Activated T-helper 2 cell treated with anti-CD3 and anti-CD28 coated beads, Interferon-gamma antibody, Interleukin-2, Interleukin-4, amounts not matched to agents 10 μg/mL and 5 μg/mL and 100 μg/mL, durations not matched to agents 14 hours and 24 hours and 36 hours (primary cell): ENCODE measurements at regions not wholly inside any gene's neighbourhood (a gene's known extent, or its start where the extent isn't known, plus 50 kb on each side); places are given as distances from the start of the nearest gene placed in this dataset.
"Not testable (repeated sequence)": the region's sequence is repeated elsewhere in the genome, so short reads cannot be mapped to it uniquely, and the experiment has no call there.

Experiments used
- DNase-seq: peaks from one replicate; pipeline ENCODE4 v3.0.0; 2021; ENCODE audit warnings: low spot score
- H3K27ac Mint-ChIP-seq: one replicate; pipeline ENCODE4 v1.8.0; 2021; ENCODE audit warnings: mixed read lengths
- H3K27me3 Mint-ChIP-seq: one replicate; pipeline ENCODE4 v1.8.0; 2021; ENCODE audit warnings: low read depth, mixed read lengths
- H3K36me3 Mint-ChIP-seq: one replicate; pipeline ENCODE4 v1.8.0; 2021; ENCODE audit warnings: low read depth, mixed read lengths
- H3K4me1 Mint-ChIP-seq: one replicate; pipeline ENCODE4 v1.8.0; 2021; ENCODE audit warnings: low read depth, mixed read lengths
- H3K4me3 Mint-ChIP-seq: one replicate; pipeline ENCODE4 v1.8.0; 2021; ENCODE audit warnings: low read depth, mild to moderate bottlenecking, moderate library complexity, mixed read lengths
- H3K9me3 Mint-ChIP-seq: one replicate; pipeline ENCODE4 v1.8.0; 2021; ENCODE audit warnings: mixed read lengths
- intact Hi-C: fragments of 100-400 bp; cut with micrococcal nuclease; formaldehyde crosslinking; loops from one replicate; pipeline ENCODE4 v1.15.1; 2023

GRCh38 chrX:13491061-13491460 is 78.3 kb upstream of the EGFL6 start:
- intact Hi-C loops, result no loop called here
- peaks cover 11% of the 10 kb centered on the region for H3K4me1 Mint-ChIP-seq
- H3K27me3 Mint-ChIP-seq, result no peaks in the 10 kb centered on the region
- DNase-seq, result no peak
- no peak overlapping the region for H3K4me3 Mint-ChIP-seq
- H3K9me3 Mint-ChIP-seq, result no peaks in the 10 kb centered on the region
- no peaks in the 10 kb centered on the region for H3K36me3 Mint-ChIP-seq
- no peak overlapping the region for H3K27ac Mint-ChIP-seq

- H3K4me3 Mint-ChIP-seq, result no peak overlapping the region
- DNase-seq, result no peak
- H3K27me3 Mint-ChIP-seq, result no peaks in the 10 kb centered on the region
- H3K9me3 Mint-ChIP-seq, result no peaks in the 10 kb centered on the region
- intact Hi-C loops, result loop anchor here (10.0 kb wide), 1 partner anchor 235 kb away; no protein-coding TSS in a partner anchor
- no peak overlapping the region for H3K27ac Mint-ChIP-seq
- H3K36me3 Mint-ChIP-seq, result no peaks in the 10 kb centered on the region
- H3K4me1 Mint-ChIP-seq, result peaks cover 11% of the 10 kb centered on the region
These were observed 79.9 kb upstream of the EGFL6 start for GRCh38 chrX:13489454-13489853.

GRCh38 chrX:13487731-13488505 is 81.5 kb upstream of the EGFL6 start:
- Mint-ChIP-seq H3K4me1 (peaks cover 11% of the 10 kb centered on the region), H3K4me3 (no peak overlapping the region), H3K36me3 (no peaks in the 10 kb centered on the region)

GRCh38 chrX:13485167-13485566 is 84.2 kb upstream of the EGFL6 start:
- peaks cover 11% of the 10 kb centered on the region for H3K4me1 Mint-ChIP-seq
- intact Hi-C loops, result loop anchor here (10.0 kb wide), 1 partner anchor 230 kb away; no protein-coding TSS in a partner anchor
- no peak overlapping the region for H3K27ac Mint-ChIP-seq
- H3K9me3 Mint-ChIP-seq, result no peaks in the 10 kb centered on the region
- DNase-seq, result no peak
- H3K36me3 Mint-ChIP-seq, result no peaks in the 10 kb centered on the region
- no peak overlapping the region for H3K4me3 Mint-ChIP-seq
- no peaks in the 10 kb centered on the region for H3K27me3 Mint-ChIP-seq

More at GRCh38 chrX:13487731-13488505, 81.5 kb upstream of the EGFL6 start:
- intact Hi-C loops, result loop anchor here (1.0 to 10.0 kb wide), 3 partner anchors 233 to 541 kb away; no protein-coding TSS in a partner anchor
- Mint-ChIP-seq H3K9me3 (no peaks in the 10 kb centered on the region), H3K27me3 (no peaks in the 10 kb centered on the region), H3K27ac (peak overlapping the region; percentile 81)
- peak; percentile 14 for DNase-seq

GRCh38 chrX:13483773-13484172 is 85.6 kb upstream of the EGFL6 start:
- no peaks in the 10 kb centered on the region for H3K9me3 Mint-ChIP-seq
- no peaks in the 10 kb centered on the region for H3K27me3 Mint-ChIP-seq
- H3K36me3 Mint-ChIP-seq, result no peaks in the 10 kb centered on the region
- peaks cover 11% of the 10 kb centered on the region for H3K4me1 Mint-ChIP-seq
- no peak overlapping the region for H3K27ac Mint-ChIP-seq
- intact Hi-C loops, result loop anchor here (10.0 kb wide), 1 partner anchor 229 kb away; no protein-coding TSS in a partner anchor
- no peak overlapping the region for H3K4me3 Mint-ChIP-seq
- no peak for DNase-seq

- no peak overlapping the region for H3K4me3 Mint-ChIP-seq
These were observed 86.5 kb upstream of the EGFL6 start for GRCh38 chrX:13482746-13483541.

GRCh38 chrX:13480780-13481179 is 88.6 kb upstream of the EGFL6 start:
- not testable (repeated sequence) for H3K27ac Mint-ChIP-seq
- intact Hi-C loops, result loop anchor here (10.0 kb wide), 1 partner anchor 226 kb away; no protein-coding TSS in a partner anchor

More at GRCh38 chrX:13482746-13483541, 86.5 kb upstream of the EGFL6 start:
- DNase-seq, result no peak
- intact Hi-C loops, result loop anchor here (10.0 kb wide), 1 partner anchor 228 kb away; no protein-coding TSS in a partner anchor
- Mint-ChIP-seq H3K27ac (no peak overlapping the region), H3K4me1 (peaks cover 9% of the 10 kb centered on the region), H3K27me3 (no peaks in the 10 kb centered on the region), H3K9me3 (no peaks in the 10 kb centered on the region), H3K36me3 (no peaks in the 10 kb centered on the region)

GRCh38 chrX:13479452-13479813 is 90.0 kb upstream of the EGFL6 start:
- intact Hi-C loops, result loop anchor here (10.0 kb wide), 1 partner anchor 105 kb away; no protein-coding TSS in a partner anchor
- peaks cover 4% of the 10 kb centered on the region for H3K4me1 Mint-ChIP-seq
- no peak for DNase-seq
- H3K4me3 Mint-ChIP-seq, result no peak overlapping the region
- H3K36me3 Mint-ChIP-seq, result no peaks in the 10 kb centered on the region
- H3K27me3 Mint-ChIP-seq, result no peaks in the 10 kb centered on the region
- H3K27ac Mint-ChIP-seq, result no peak overlapping the region
- H3K9me3 Mint-ChIP-seq, result no peaks in the 10 kb centered on the region

More at GRCh38 chrX:13480780-13481179, 88.6 kb upstream of the EGFL6 start:
- H3K27me3 Mint-ChIP-seq, H3K4me1 Mint-ChIP-seq, H3K9me3 Mint-ChIP-seq, H3K36me3 Mint-ChIP-seq, H3K4me3 Mint-ChIP-seq, DNase-seq: not testable (repeated sequence)

GRCh38 chrX:13478740-13479451 is 90.5 kb upstream of the EGFL6 start:
- DNase-seq, result no peak
- Mint-ChIP-seq H3K27ac (no peak overlapping the region), H3K4me1 (peaks cover 10% of the 10 kb centered on the region), H3K4me3 (no peak overlapping the region), H3K36me3 (peaks cover 4% of the 10 kb centered on the region), H3K27me3 (no peaks in the 10 kb centered on the region), H3K9me3 (no peaks in the 10 kb centered on the region)
- intact Hi-C loops, result loop anchor here (10.0 kb wide), 1 partner anchor 104 kb away; no protein-coding TSS in a partner anchor

GRCh38 chrX:13476384-13476783 is 93.0 kb upstream of the EGFL6 start:
- Mint-ChIP-seq H3K36me3 (peaks cover 4% of the 10 kb centered on the region), H3K4me3 (no peak overlapping the region), H3K27me3 (no peaks in the 10 kb centered on the region), H3K9me3 (no peaks in the 10 kb centered on the region), H3K27ac (no peak overlapping the region), H3K4me1 (peaks cover 23% of the 10 kb centered on the region)
- intact Hi-C loops, result loop anchor here (10.0 kb wide), 1 partner anchor 102 kb away; no protein-coding TSS in a partner anchor
- DNase-seq, result no peak

GRCh38 chrX:13474164-13474516 is 95.3 kb upstream of the EGFL6 start:
- peak overlapping the region; percentile 69 for H3K4me3 Mint-ChIP-seq
- peaks cover 4% of the 10 kb centered on the region for H3K36me3 Mint-ChIP-seq
- no peaks in the 10 kb centered on the region for H3K9me3 Mint-ChIP-seq
- DNase-seq, result no peak
- intact Hi-C loops, result loop anchor here (5.0 to 10.0 kb wide), 3 partner anchors 99 to 527 kb away; no protein-coding TSS in a partner anchor
- peak overlapping the region; percentile 88 for H3K27ac Mint-ChIP-seq
- no peaks in the 10 kb centered on the region for H3K27me3 Mint-ChIP-seq
- H3K4me1 Mint-ChIP-seq, result peaks cover 32% of the 10 kb centered on the region

- Mint-ChIP-seq H3K27me3 (no peaks in the 10 kb centered on the region), H3K36me3 (peaks cover 4% of the 10 kb centered on the region), H3K4me3 (peak overlapping the region; percentile 69), H3K27ac (peak overlapping the region; percentile 88), H3K4me1 (peaks cover 32% of the 10 kb centered on the region), H3K9me3 (no peaks in the 10 kb centered on the region)
- DNase-seq, result no peak
- intact Hi-C loops, result loop anchor here (5.0 to 10.0 kb wide), 3 partner anchors 99 to 526 kb away; no protein-coding TSS in a partner anchor
These were observed 95.8 kb upstream of the EGFL6 start for GRCh38 chrX:13473442-13474163.
